HG02571 (cell line): ENCODE measurements at regions not wholly inside any gene's neighbourhood (a gene's known extent, or its start where the extent isn't known, plus 50 kb on each side); places are given as distances from the start of the nearest gene placed in this dataset.

ENCODE experiments used
- ATAC-seq: cut with Tn5 transposase; IDR thresholded peaks from one replicate; pipeline ENCODE4 v1.9.1; 2021; ENCODE audit warnings: mild to moderate bottlenecking, moderate library complexity; ENCODE audit not compliant: unreplicated experiment

GRCh38 chr10:8460626-8461025 is 406.1 kb downstream of the GATA3 start:
- no peak for ATAC-seq

GRCh38 chr10:8462565-8462964 is 408.1 kb downstream of the GATA3 start:
- ATAC-seq: no peak

- ATAC-seq: no peak
These were observed 409.4 kb downstream of the GATA3 start for GRCh38 chr10:8463853-8464252.

GRCh38 chr10:8468477-8468876 is 414.0 kb downstream of the GATA3 start:
- no peak for ATAC-seq

GRCh38 chr10:8473205-8473604 is 418.7 kb downstream of the GATA3 start:
- no peak for ATAC-seq

GRCh38 chr10:8477300-8477699 is 422.8 kb downstream of the GATA3 start:
- no peak for ATAC-seq

- no peak for ATAC-seq
These were observed 427.4 kb downstream of the GATA3 start for GRCh38 chr10:8481718-8482504.

GRCh38 chr10:8485032-8485431 is 430.5 kb downstream of the GATA3 start:
- ATAC-seq: no peak

GRCh38 chr10:8487346-8487745 is 432.9 kb downstream of the GATA3 start:
- no peak for ATAC-seq

- no peak for ATAC-seq
These were observed 434.7 kb downstream of the GATA3 start for GRCh38 chr10:8489232-8489631.

- ATAC-seq: no peak
These were observed 435.3 kb downstream of the GATA3 start for GRCh38 chr10:8489823-8490222.

- no peak for ATAC-seq
These were observed 443.8 kb downstream of the GATA3 start for GRCh38 chr10:8498290-8498689.

- no peak for ATAC-seq
These were observed 444.4 kb downstream of the GATA3 start for GRCh38 chr10:8498881-8499280.

- ATAC-seq: no peak
These were observed 444.8 kb downstream of the GATA3 start for GRCh38 chr10:8499312-8499711.

GRCh38 chr10:8499752-8500390 is 445.4 kb downstream of the GATA3 start:
- ATAC-seq: no peak

GRCh38 chr10:8502573-8502972 is 448.1 kb downstream of the GATA3 start:
- no peak for ATAC-seq

GRCh38 chr10:8504499-8504898 is 450.0 kb downstream of the GATA3 start:
- no peak for ATAC-seq

- ATAC-seq: no peak
These were observed 452.7 kb downstream of the GATA3 start for GRCh38 chr10:8507156-8507555.

- ATAC-seq: no peak
These were observed 454.4 kb downstream of the GATA3 start for GRCh38 chr10:8508882-8509281.

GRCh38 chr10:8510471-8510870 is 456.0 kb downstream of the GATA3 start:
- no peak for ATAC-seq

GRCh38 chr10:8511026-8511425 is 456.5 kb downstream of the GATA3 start:
- no peak for ATAC-seq
